GM23248 (cell line): ENCODE measurements at regions not wholly inside any gene's neighbourhood (a gene's known extent, or its start where the extent isn't known, plus 50 kb on each side); places are given as distances from the start of the nearest gene placed in this dataset.

ENCODE experiments used
- EZH2 ChIP-seq: fragments of 200-600 bp; sonication (generic); IDR thresholded peaks from 2 replicates; pipeline ENCODE4 v1.6.1; 2018; ENCODE audit warnings: antibody characterized with exemption, mild to moderate bottlenecking; ENCODE audit not compliant: insufficient read depth, poor library complexity, severe bottlenecking
- EZH2phosphoT487 ChIP-seq: fragments of 200-600 bp; sonication (generic); IDR thresholded peaks from 2 replicates; pipeline ENCODE4 v1.6.1; 2018; ENCODE audit warnings: antibody characterized with exemption, moderate library complexity, mild to moderate bottlenecking, low read depth; ENCODE audit not compliant: insufficient read depth

DNA sequence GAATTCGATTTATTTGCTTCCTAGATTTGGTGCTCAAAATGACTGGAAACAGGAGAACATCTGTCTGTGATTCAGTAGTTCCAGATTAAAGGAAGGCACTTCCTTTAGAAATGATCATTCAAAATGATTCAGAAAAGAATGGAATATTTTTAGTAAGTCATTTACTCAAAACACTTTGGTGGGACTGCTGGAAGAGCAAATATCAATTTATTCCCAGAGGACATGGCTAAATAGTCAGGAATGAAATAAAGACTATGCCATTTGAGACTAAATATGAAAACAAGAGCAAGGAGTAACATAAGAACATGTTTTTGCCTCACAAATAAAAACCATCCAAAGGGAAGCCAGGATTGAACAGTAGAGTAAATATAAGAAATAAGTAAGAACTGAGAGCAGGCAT is 138.6 kb upstream of the RASA1 start:
- TF ChIP-seq EZH2phosphoT487 (no peak), EZH2 (no peak)
